NOMO-1 treated with dmso at 0.1 percent for 144 hours (cell line): ENCODE measurements at regions not wholly inside any gene's neighbourhood (a gene's known extent, or its start where the extent isn't known, plus 50 kb on each side); places are given as distances from the start of the nearest gene placed in this dataset.

Experiments used
- DNase-seq: peaks from one replicate; lab custom pipeline; 2025; ENCODE audit not compliant: unreplicated experiment; lab: John Stamatoyannopoulos, UW

GRCh38 chr4:145427991-145428390, 53.7 kb upstream of the SMAD1 start:
- no peak for DNase-seq

GRCh38 chr4:145427221-145427620, 54.4 kb upstream of the SMAD1 start:
- no peak for DNase-seq

- DNase-seq, result no peak
Measured at GRCh38 chr4:145423017-145423708, 58.5 kb upstream of the SMAD1 start.

GRCh38 chr4:145420595-145421214, 60.9 kb upstream of the SMAD1 start:
- DNase-seq, result no peak

- no peak for DNase-seq
Measured at GRCh38 chr4:145418739-145419138, 62.9 kb upstream of the SMAD1 start.

GRCh38 chr4:145417348-145418130, 64.1 kb upstream of the SMAD1 start:
- DNase-seq, result no peak

GRCh38 chr4:145414841-145415240, 66.8 kb upstream of the SMAD1 start:
- DNase-seq, result no peak

- DNase-seq, result no peak
Measured at GRCh38 chr4:145414226-145414625, 67.4 kb upstream of the SMAD1 start.

- DNase-seq, result no peak
Measured at GRCh38 chr4:145406970-145407369, 74.7 kb upstream of the SMAD1 start.

- DNase-seq, result no peak
Measured at GRCh38 chr4:145404761-145405160, 76.9 kb upstream of the SMAD1 start.

- no peak for DNase-seq
Measured at GRCh38 chr4:145396581-145396980, 85.1 kb upstream of the SMAD1 start.

GRCh38 chr4:145390571-145390970, 91.1 kb upstream of the SMAD1 start:
- no peak for DNase-seq

- DNase-seq, result no peak
Measured at GRCh38 chr4:145389550-145389949, 92.1 kb upstream of the SMAD1 start.

- no peak for DNase-seq
Measured at GRCh38 chr4:145388043-145388442, 93.6 kb upstream of the SMAD1 start.

- DNase-seq, result no peak
Measured at GRCh38 chr4:145387079-145387478, 94.6 kb upstream of the SMAD1 start.

GRCh38 chr4:145381163-145381562, 100.5 kb upstream of the SMAD1 start:
- no peak for DNase-seq

- DNase-seq, result no peak
Measured at GRCh38 chr4:145380123-145380522, 101.5 kb upstream of the SMAD1 start.

GRCh38 chr4:145375416-145375815, 106.2 kb upstream of the SMAD1 start:
- DNase-seq, result no peak

- DNase-seq, result no peak
Measured at GRCh38 chr4:145352438-145353145, 129.1 kb upstream of the SMAD1 start.

- no peak for DNase-seq
Measured at GRCh38 chr4:145351922-145352321, 129.7 kb upstream of the SMAD1 start.

- no peak for DNase-seq
Measured at GRCh38 chr4:145351162-145351561, 130.5 kb upstream of the SMAD1 start.

- DNase-seq, result no peak
Measured at GRCh38 chr4:145348291-145348690, 133.4 kb upstream of the SMAD1 start.
